C4-2B (cell line): ENCODE measurements at regions not wholly inside any gene's neighbourhood (a gene's known extent, or its start where the extent isn't known, plus 50 kb on each side); places are given as distances from the start of the nearest gene placed in this dataset.

ENCODE experiments used
- H3K27ac ChIP-seq: fragments of 450-650 bp; 2 replicates; pipeline ENCODE4 v1.5.1; 2017
- CTCF ChIP-seq: fragments of 450-650 bp; conservative IDR thresholded peaks from 2 replicates; pipeline ENCODE4 v1.5.1; 2017; ENCODE audit warnings: mild to moderate bottlenecking
- ZFX ChIP-seq: fragments of 450-650 bp; IDR thresholded peaks from 2 replicates; pipeline ENCODE4 v1.6.1; 2017

GRCh38 chr7:81206217-81206616 is 287.4 kb upstream of the SEMA3C start:
- TF ChIP-seq ZFX (no peak), CTCF (no peak)

GRCh38 chr7:81201188-81201587 is 282.3 kb upstream of the SEMA3C start:
- TF ChIP-seq CTCF (no peak), ZFX (no peak)

More at GRCh38 chr7:81206217-81206616, 287.4 kb upstream of the SEMA3C start:
- no peak overlapping the region for H3K27ac ChIP-seq

GRCh38 chr7:81198766-81199165 is 279.9 kb upstream of the SEMA3C start:
- TF ChIP-seq ZFX, result no peak
- no peak for TF ChIP-seq CTCF
- no peak overlapping the region for H3K27ac ChIP-seq

More at GRCh38 chr7:81201188-81201587, 282.3 kb upstream of the SEMA3C start:
- H3K27ac ChIP-seq, result no peak overlapping the region

- TF ChIP-seq CTCF (no peak), ZFX (no peak)
- H3K27ac ChIP-seq, result no peak overlapping the region
Observed at GRCh38 chr7:81197266-81197665, 278.4 kb upstream of the SEMA3C start.

DNA sequence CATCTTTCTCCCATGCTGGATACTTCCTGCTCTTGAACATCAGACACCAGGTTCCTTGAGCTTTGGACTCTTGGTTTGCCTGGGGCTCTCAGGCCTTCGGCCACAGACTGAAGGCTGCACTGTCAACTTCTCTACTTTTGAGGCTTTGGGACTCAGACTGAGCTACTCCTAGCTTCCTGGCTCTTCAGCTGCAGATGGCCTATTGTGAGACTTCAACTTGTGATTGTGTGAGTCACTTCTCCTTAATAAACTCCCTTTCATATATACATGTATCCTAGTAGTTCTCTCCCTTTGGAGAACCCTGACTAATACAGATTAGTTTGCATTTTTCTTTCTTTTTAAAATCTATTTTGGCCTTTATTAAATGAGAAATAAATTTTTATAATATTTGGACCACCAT is 276.2 kb upstream of the SEMA3C start:
- H3K27ac ChIP-seq, result no peak overlapping the region
- no peak for TF ChIP-seq CTCF
- TF ChIP-seq ZFX, result no peak

GRCh38 chr7:81190997-81191768 is 272.3 kb upstream of the SEMA3C start:
- TF ChIP-seq ZFX, result no peak
- TF ChIP-seq CTCF, result no peak
- no peak overlapping the region for H3K27ac ChIP-seq

- H3K27ac ChIP-seq, result no peak overlapping the region
- TF ChIP-seq ZFX (no peak), CTCF (no peak)
Observed at GRCh38 chr7:81187753-81188152, 268.9 kb upstream of the SEMA3C start.
